Tibial nerve (tissue), 4 donors: ENCODE measurements at regions not wholly inside any gene's neighbourhood (a gene's known extent, or its start where the extent isn't known, plus 50 kb on each side); places are given as distances from the start of the nearest gene placed in this dataset.

Experiments
- DNase-seq, 2 donors: peaks; one replicate each; pipeline ENCODE4 v3.0.0-alpha.2; 2019; ENCODE audit warnings: low spot score in 2 of 2
- H3K27ac ChIP-seq, 4 donors: fragments of 200-600 bp; sonication (generic) in 3 of 4; one replicate each; pipeline ENCODE4 v1.5.1; 2017 to 2019; ENCODE audit warnings: mild to moderate bottlenecking in 1 of 4
- H3K27me3 ChIP-seq, 2 donors: fragments of 200-600 bp; sonication (generic) in 1 of 2; one replicate each; pipeline versions ENCODE4 v1.5.1 to v1.6.0; 2017 to 2019
- H3K36me3 ChIP-seq, 3 donors: fragments of 200-600 bp; sonication (generic); one replicate each; pipeline ENCODE4 v1.5.1; 2018 to 2019
- H3K4me1 ChIP-seq, 4 donors: fragments of 200-600 bp; sonication (generic) in 3 of 4; one replicate each; pipeline ENCODE4 v1.5.1; 2017 to 2019
- H3K4me3 ChIP-seq, 4 donors: fragments of 200-600 bp; sonication (generic) in 3 of 4; one replicate each; pipeline ENCODE4 v1.5.1; 2017 to 2019; ENCODE audit warnings: mild to moderate bottlenecking in 1 of 4, moderate library complexity in 1 of 4
- H3K9me3 ChIP-seq, 4 donors: fragments of 200-600 bp; sonication (generic) in 3 of 4; one replicate each; pipeline ENCODE4 v1.5.1; 2017 to 2019
- EP300 ChIP-seq, 2 donors: sonication (generic); formaldehyde crosslinking; IDR thresholded peaks; one replicate each; pipeline ENCODE4 v1.6.1; 2017; ENCODE audit warnings: antibody characterized with exemption in 2 of 2, mild to moderate bottlenecking in 1 of 2
- POLR2A ChIP-seq, 2 donors: fragments of 450-650 bp; IDR thresholded peaks; one replicate each; pipeline ENCODE4 v1.6.1; 2017; ENCODE audit warnings: antibody characterized with exemption in 2 of 2, mild to moderate bottlenecking in 2 of 2, moderate library complexity in 2 of 2
- WGBS, 2 donors: methylation state at CpG; one replicate each; pipeline ENCODE4 v1.1.5; 2018; 5-methylcytosine and 5-hydroxymethylcytosine counted together
- TF ChIP-seq, protein P1 (sequence below), 5 experiments: fragments of 200-600 bp in 3 of 5; fragments of 450-650 bp in 2 of 5; sonication (generic) in 3 of 5; IDR thresholded peaks; one replicate each; pipeline ENCODE4 v1.5.1; 2016 to 2019; ENCODE audit warnings: antibody characterized with exemption in 5 of 5, mild to moderate bottlenecking in 3 of 5, moderate library complexity in 2 of 5

DNA sequence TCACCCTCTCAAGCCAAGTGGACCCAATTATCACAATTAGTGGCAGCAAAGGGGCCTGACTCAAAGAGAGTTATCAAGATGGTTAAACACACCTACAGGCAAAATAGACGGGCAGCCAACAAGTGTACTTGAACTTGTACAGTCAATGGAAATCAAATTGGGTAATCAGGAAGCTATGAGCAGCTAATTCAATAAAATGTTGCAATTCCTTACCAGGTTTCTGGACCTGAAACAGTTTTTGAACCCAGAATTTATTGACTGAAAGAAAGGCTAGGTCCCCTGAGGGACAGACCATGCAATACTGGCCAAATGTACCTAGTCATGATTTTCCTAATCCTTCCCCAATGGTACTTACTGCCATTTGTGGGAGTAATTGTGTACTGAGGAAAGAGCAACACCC, 679.8 kb downstream of the EPM2A start:
- 82 to 87% methylated on average over 1 of the region's 1 CpG for WGBS, 2 donors
- no peak for DNase-seq
- TF ChIP-seq, protein P1, sequence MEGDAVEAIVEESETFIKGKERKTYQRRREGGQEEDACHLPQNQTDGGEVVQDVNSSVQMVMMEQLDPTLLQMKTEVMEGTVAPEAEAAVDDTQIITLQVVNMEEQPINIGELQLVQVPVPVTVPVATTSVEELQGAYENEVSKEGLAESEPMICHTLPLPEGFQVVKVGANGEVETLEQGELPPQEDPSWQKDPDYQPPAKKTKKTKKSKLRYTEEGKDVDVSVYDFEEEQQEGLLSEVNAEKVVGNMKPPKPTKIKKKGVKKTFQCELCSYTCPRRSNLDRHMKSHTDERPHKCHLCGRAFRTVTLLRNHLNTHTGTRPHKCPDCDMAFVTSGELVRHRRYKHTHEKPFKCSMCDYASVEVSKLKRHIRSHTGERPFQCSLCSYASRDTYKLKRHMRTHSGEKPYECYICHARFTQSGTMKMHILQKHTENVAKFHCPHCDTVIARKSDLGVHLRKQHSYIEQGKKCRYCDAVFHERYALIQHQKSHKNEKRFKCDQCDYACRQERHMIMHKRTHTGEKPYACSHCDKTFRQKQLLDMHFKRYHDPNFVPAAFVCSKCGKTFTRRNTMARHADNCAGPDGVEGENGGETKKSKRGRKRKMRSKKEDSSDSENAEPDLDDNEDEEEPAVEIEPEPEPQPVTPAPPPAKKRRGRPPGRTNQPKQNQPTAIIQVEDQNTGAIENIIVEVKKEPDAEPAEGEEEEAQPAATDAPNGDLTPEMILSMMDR (IDR thresholded peaks at IDR 0.05) = no peak
- TF ChIP-seq EP300 (IDR thresholded peaks at IDR 0.05) (no peak), POLR2A (IDR thresholded peaks at IDR 0.05) (no peak)
- Histone ChIP-seq H3K4me1 (no peaks in the 10 kb centered on the region), H3K9me3 (no peaks in the 10 kb centered on the region), H3K4me3 (no peak overlapping the region), H3K27ac (no peak overlapping the region), H3K36me3 (no peaks in the 10 kb centered on the region), H3K27me3 (no peaks in the 10 kb centered on the region)

GRCh38 chr6:145060714-145061113, 674.6 kb downstream of the EPM2A start:
- Histone ChIP-seq H3K4me3 (no peak overlapping the region), H3K36me3 (no peaks in the 10 kb centered on the region), H3K9me3 (no peaks in the 10 kb centered on the region), H3K27ac (no peak overlapping the region), H3K27me3 (no peaks in the 10 kb centered on the region), H3K4me1 (no peaks in the 10 kb centered on the region)
- 65 to 84% methylated on average over 1 of the region's 1 CpG for WGBS, 2 donors
- DNase-seq = no peak
- TF ChIP-seq, protein P1 (IDR thresholded peaks at IDR 0.05) = no peak
- TF ChIP-seq POLR2A (IDR thresholded peaks at IDR 0.05) (no peak), EP300 (IDR thresholded peaks at IDR 0.05) (no peak)

DNA sequence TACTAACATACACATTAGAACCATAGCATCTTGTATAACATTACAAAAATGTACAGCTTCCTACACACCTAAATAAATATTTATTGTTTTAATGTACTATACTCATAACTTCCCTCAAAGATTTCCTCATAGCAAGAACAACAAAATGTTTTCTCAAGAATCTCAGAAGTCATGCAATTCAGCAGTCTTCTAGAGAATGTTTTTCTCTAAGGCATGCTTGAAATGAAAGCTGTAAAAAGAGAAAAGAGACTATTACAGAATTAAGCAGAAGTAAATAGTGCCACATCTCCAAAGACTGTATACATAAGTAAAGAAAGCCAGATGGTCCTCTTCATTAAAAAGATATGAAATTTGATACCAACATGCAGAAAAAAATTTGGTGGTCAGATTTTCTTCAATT, 672.2 kb downstream of the EPM2A start:
- Histone ChIP-seq H3K27me3 (no peaks in the 10 kb centered on the region), H3K9me3 (no peaks in the 10 kb centered on the region), H3K36me3 (no peaks in the 10 kb centered on the region), H3K4me1 (no peaks in the 10 kb centered on the region), H3K4me3 (no peak overlapping the region), H3K27ac (no peak overlapping the region)
- TF ChIP-seq, protein P1 (IDR thresholded peaks at IDR 0.05) = no peak
- TF ChIP-seq EP300 (IDR thresholded peaks at IDR 0.05) = no peak
- no peak for TF ChIP-seq POLR2A (IDR thresholded peaks at IDR 0.05)
- DNase-seq = no peak

GRCh38 chr6:145067430-145067829, 667.9 kb downstream of the EPM2A start:
- H3K9me3 ChIP-seq = no peaks in the 10 kb centered on the region
- no peak overlapping the region for H3K4me3 ChIP-seq
- H3K36me3 ChIP-seq = no peaks in the 10 kb centered on the region
- H3K27ac ChIP-seq = no peak overlapping the region
- no peak for TF ChIP-seq EP300 (IDR thresholded peaks at IDR 0.05)
- DNase-seq = no peak
- no peaks in the 10 kb centered on the region for H3K27me3 ChIP-seq
- H3K4me1 ChIP-seq = no peaks in the 10 kb centered on the region

DNA sequence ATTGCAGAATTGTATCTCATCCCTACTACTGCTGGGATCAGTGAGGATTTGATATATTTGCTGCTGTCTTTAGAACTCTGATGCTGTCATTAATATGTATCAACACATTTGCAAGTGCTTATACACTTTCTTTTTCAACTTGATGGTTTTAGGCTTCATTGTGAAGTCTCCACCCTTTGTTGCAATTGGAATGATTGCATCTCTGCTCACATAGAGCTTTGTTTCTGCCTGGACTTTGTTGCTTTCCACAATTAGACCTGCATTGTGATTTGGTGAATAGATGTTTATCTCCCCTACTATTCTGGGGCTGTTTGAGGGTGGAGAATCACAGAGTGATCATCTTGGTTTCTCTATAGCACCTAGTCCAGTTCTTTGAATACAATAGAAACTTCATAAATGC, 666.7 kb downstream of the EPM2A start:
- no peaks in the 10 kb centered on the region for H3K36me3 ChIP-seq
- no peak for DNase-seq
- H3K27me3 ChIP-seq = no peaks in the 10 kb centered on the region
- no peak overlapping the region for H3K27ac ChIP-seq
- H3K4me1 ChIP-seq = no peaks in the 10 kb centered on the region
- no peaks in the 10 kb centered on the region for H3K9me3 ChIP-seq
- no peak overlapping the region for H3K4me3 ChIP-seq
- TF ChIP-seq EP300 (IDR thresholded peaks at IDR 0.05) = no peak
- TF ChIP-seq, protein P1 (IDR thresholded peaks at IDR 0.05) = no peak
- TF ChIP-seq POLR2A (IDR thresholded peaks at IDR 0.05) = no peak

GRCh38 chr6:145069966-145070365, 665.4 kb downstream of the EPM2A start:
- no peak overlapping the region for H3K27ac ChIP-seq
- H3K9me3 ChIP-seq = no peaks in the 10 kb centered on the region
- DNase-seq = no peak
- no peaks in the 10 kb centered on the region for H3K36me3 ChIP-seq
- TF ChIP-seq, protein P1 (IDR thresholded peaks at IDR 0.05) = no peak
- H3K27me3 ChIP-seq = no peaks in the 10 kb centered on the region
- no peak overlapping the region for H3K4me3 ChIP-seq
- no peaks in the 10 kb centered on the region for H3K4me1 ChIP-seq
- 83 to 93% methylated on average over 2 of the region's 2 CpGs for WGBS, 2 donors
